Activated naive CD8-positive, alpha-beta T cell treated with anti-CD3 and anti-CD28 coated beads, Interleukin-2, amount 10 ng/mL, durations not matched to agents 7 days and 5 days (primary cell): ENCODE measurements at regions not wholly inside any gene's neighbourhood (a gene's known extent, or its start where the extent isn't known, plus 50 kb on each side); places are given as distances from the start of the nearest gene placed in this dataset.

Source experiments
- ATAC-seq: fragments of 150-1000 bp; cut with Tn5 transposase; one replicate; pipeline ENCODE4 v1.10.0; 2021; ENCODE audit warnings: low read depth, moderate library complexity
- POLR2A ChIA-PET: fragments of 350-600 bp; sonication (Branson Sonifier 250); formaldehyde crosslinking; loops from one replicate; lab custom pipeline; 2021; ENCODE audit warnings: antibody characterized with exemption; lab: Charles Lee
- DNase-seq: peaks from one replicate; pipeline ENCODE4 v3.0.0; 2021
- H3K27ac Mint-ChIP-seq: one replicate; pipeline ENCODE4 v1.8.0; 2022; ENCODE audit warnings: mild to moderate bottlenecking, mixed read lengths
- H3K27me3 Mint-ChIP-seq: one replicate; pipeline ENCODE4 v1.8.0; 2022; ENCODE audit warnings: mild to moderate bottlenecking, moderate library complexity, mixed read lengths
- H3K36me3 Mint-ChIP-seq: one replicate; pipeline ENCODE4 v1.8.0; 2021; ENCODE audit warnings: mild to moderate bottlenecking, mixed read lengths
- H3K4me1 Mint-ChIP-seq: one replicate; pipeline ENCODE4 v1.8.0; 2021; ENCODE audit warnings: mixed read lengths
- H3K4me3 Mint-ChIP-seq: one replicate; pipeline ENCODE4 v1.8.0; 2022; ENCODE audit warnings: mild to moderate bottlenecking, moderate library complexity, mixed read lengths
- H3K9me3 Mint-ChIP-seq: one replicate; pipeline ENCODE4 v1.8.0; 2021; ENCODE audit warnings: mixed read lengths

- DNase-seq, result peak; percentile 58
- Mint-ChIP-seq H3K27me3 (no peaks in the 10 kb centered on the region), H3K36me3 (peaks cover 1% of the 10 kb centered on the region), H3K27ac (peak overlapping the region; percentile 97), H3K4me3 (peak overlapping the region; percentile 68), H3K4me1 (peaks cover 61% of the 10 kb centered on the region), H3K9me3 (no peaks in the 10 kb centered on the region)
- ATAC-seq, result peak; percentile 66
- POLR2A ChIA-PET, result interaction anchor here (0.6 to 5.6 kb wide), 24 partner anchors 10 to 189 kb away, joined by 3 to 53 read pairs (median 4); partner anchors contain the start of gene ZNF217
These were observed 157.4 kb upstream of the ZNF217 start for GRCh38 chr20:53750827-53751619.

DNA sequence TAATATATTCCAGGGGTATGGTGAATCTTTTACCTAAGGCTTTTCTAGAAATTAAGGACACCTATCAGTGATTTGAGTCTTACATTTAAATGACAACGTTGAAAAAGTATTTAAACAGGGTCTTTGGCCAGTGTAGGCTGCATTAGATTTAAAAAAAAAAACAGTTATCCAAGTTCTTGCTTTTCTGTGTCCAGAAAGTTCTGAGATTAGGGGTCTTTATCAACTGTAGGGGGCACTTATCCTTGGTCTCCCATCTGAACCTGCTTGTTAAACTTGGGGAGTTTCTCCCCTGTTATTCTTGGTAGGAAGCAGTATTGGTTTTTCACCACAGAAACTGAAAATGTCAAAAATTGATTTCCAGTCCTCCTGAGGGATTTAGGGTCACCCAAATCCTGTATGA is 155.9 kb upstream of the ZNF217 start:
- Mint-ChIP-seq H3K9me3 (no peaks in the 10 kb centered on the region), H3K27ac (peak overlapping the region; percentile 68), H3K4me1 (peaks cover 55% of the 10 kb centered on the region), H3K4me3 (peak overlapping the region; percentile 31), H3K27me3 (no peaks in the 10 kb centered on the region), H3K36me3 (peaks cover 1% of the 10 kb centered on the region)
- POLR2A ChIA-PET, result interaction anchor here (0.7 to 2.2 kb wide), 12 partner anchors 10 to 155 kb away, joined by 3 to 10 read pairs (median 6); partner anchors contain the start of gene ZNF217
- DNase-seq (no peak), ATAC-seq (no peak)

- Mint-ChIP-seq H3K4me1 (peaks cover 50% of the 10 kb centered on the region), H3K27me3 (no peaks in the 10 kb centered on the region), H3K27ac (peak overlapping the region; percentile 68), H3K36me3 (peaks cover under 1% of the 10 kb centered on the region), H3K9me3 (no peaks in the 10 kb centered on the region), H3K4me3 (peak overlapping the region; percentile 31)
- peak; percentile 2 for ATAC-seq
- DNase-seq, result no peak
- POLR2A ChIA-PET, result interaction anchor here (0.7 to 2.2 kb wide), 13 partner anchors 9 to 155 kb away, joined by 3 to 10 read pairs (median 5); partner anchors contain the start of gene ZNF217
These were observed 155.3 kb upstream of the ZNF217 start for GRCh38 chr20:53748821-53749421.

- H3K4me1 Mint-ChIP-seq, result peaks cover 44% of the 10 kb centered on the region
- ATAC-seq, result no peak
- peak overlapping the region; percentile 68 for H3K27ac Mint-ChIP-seq
- no peaks in the 10 kb centered on the region for H3K36me3 Mint-ChIP-seq
- DNase-seq, result no peak
- no peaks in the 10 kb centered on the region for H3K27me3 Mint-ChIP-seq
- H3K9me3 Mint-ChIP-seq, result no peaks in the 10 kb centered on the region
- POLR2A ChIA-PET, result interaction anchor here (1.1 to 2.2 kb wide), 5 partner anchors 11 to 151 kb away, joined by 3 to 10 read pairs (median 6); no protein-coding TSS in a partner anchor
- H3K4me3 Mint-ChIP-seq, result no peak overlapping the region
These were observed 154.5 kb upstream of the ZNF217 start for GRCh38 chr20:53748176-53748575.

GRCh38 chr20:53743607-53744260 is 150.1 kb upstream of the ZNF217 start:
- Mint-ChIP-seq H3K27me3 (no peaks in the 10 kb centered on the region), H3K9me3 (no peaks in the 10 kb centered on the region), H3K4me3 (no peak overlapping the region), H3K4me1 (peaks cover 37% of the 10 kb centered on the region), H3K27ac (peak overlapping the region; percentile 55), H3K36me3 (no peaks in the 10 kb centered on the region)
- no peak for DNase-seq
- POLR2A ChIA-PET, result no interaction called here
- ATAC-seq, result no peak

DNA sequence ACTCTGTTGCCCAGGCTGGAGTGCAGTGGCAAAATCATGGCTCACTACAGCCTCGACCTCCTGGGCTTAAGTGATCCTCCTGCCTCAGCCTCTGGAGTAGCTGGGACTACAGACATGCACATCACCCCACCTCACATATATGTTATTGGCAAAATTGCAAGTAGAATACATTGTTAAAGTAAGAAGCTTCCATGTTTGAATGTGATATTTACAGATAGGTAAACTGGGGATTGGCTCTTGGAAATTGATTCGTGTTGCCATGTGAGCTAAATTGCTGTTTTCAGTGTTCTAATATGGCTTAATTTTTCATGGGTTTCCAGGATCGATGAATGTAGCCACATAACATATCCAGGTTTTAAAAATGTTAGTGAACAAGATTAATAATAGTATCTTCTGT is 149.0 kb upstream of the ZNF217 start:
- no peak for ATAC-seq
- Mint-ChIP-seq H3K27ac (no peak overlapping the region), H3K9me3 (no peaks in the 10 kb centered on the region), H3K4me3 (no peak overlapping the region), H3K36me3 (no peaks in the 10 kb centered on the region), H3K4me1 (peaks cover 32% of the 10 kb centered on the region), H3K27me3 (no peaks in the 10 kb centered on the region)
- no peak for DNase-seq
- POLR2A ChIA-PET, result no interaction called here

GRCh38 chr20:53741726-53742028 is 148.0 kb upstream of the ZNF217 start:
- no peaks in the 10 kb centered on the region for H3K27me3 Mint-ChIP-seq
- H3K4me3 Mint-ChIP-seq, result peak overlapping the region; percentile 28
- ATAC-seq (no peak), DNase-seq (no peak)
- H3K4me1 Mint-ChIP-seq, result peaks cover 38% of the 10 kb centered on the region
- H3K9me3 Mint-ChIP-seq, result no peaks in the 10 kb centered on the region
- H3K27ac Mint-ChIP-seq, result no peak overlapping the region
- H3K36me3 Mint-ChIP-seq, result no peaks in the 10 kb centered on the region
- POLR2A ChIA-PET, result interaction anchor here (0.7 to 1.1 kb wide), 3 partner anchors 13 to 137 kb away, joined by 3 to 8 read pairs (median 4); no protein-coding TSS in a partner anchor

DNA sequence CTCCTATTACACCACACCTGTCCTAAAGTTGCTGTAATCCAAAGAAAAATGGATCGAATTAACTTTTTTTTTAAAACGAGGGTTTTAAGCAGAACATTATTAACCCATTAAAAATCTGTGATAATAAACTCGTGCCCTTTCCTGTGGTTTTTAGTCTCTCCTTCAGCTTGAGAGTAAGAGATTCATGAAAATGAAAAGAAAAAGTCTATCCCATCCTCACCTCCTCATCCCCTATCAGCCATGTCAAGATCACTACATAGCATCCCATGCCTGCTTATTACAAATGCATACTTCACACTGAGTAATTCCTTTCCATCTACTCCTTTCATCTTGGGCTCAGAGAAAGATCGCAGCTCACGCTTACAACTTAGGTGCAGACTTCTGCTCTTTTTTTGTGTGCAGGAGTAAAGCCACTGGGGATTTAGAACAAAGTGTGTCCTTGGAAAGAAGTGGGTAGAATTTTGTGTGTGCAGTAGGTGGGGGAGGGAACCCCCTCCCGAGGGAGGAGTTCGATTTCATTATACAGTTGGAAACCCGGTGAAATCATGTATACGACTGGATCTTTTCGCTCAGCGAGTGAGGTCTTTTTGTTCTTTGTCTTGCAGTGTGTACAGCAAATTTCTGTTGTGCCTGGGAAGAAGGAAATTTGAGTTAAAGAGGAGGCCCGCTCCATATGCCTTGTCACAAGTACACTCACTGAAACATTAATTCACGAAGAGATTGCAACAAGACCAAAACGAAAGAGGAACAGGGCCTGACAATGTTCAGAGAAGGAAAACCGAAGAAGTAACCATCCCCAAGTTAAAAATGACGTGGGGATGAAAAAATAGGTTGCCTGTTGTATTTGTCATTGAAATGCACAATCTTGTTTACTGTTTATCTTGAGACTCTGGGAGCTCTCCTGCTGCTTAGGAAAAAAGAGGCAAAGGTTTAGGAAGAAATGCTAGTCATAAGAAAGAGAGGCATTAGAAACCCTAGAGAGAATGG is 146.5 kb upstream of the ZNF217 start:
- Mint-ChIP-seq H3K9me3 (no peaks in the 10 kb centered on the region), H3K4me3 (peak overlapping the region; percentile 79), H3K27me3 (no peaks in the 10 kb centered on the region), H3K27ac (peak overlapping the region; percentile 88), H3K36me3 (no peaks in the 10 kb centered on the region), H3K4me1 (peaks cover 48% of the 10 kb centered on the region)
- no peak for DNase-seq
- POLR2A ChIA-PET, result interaction anchor here (0.6 to 2.1 kb wide), 9 partner anchors 9 to 145 kb away, joined by 3 to 8 read pairs (median 6); no protein-coding TSS in a partner anchor
- ATAC-seq, result peak; percentile 62

DNA sequence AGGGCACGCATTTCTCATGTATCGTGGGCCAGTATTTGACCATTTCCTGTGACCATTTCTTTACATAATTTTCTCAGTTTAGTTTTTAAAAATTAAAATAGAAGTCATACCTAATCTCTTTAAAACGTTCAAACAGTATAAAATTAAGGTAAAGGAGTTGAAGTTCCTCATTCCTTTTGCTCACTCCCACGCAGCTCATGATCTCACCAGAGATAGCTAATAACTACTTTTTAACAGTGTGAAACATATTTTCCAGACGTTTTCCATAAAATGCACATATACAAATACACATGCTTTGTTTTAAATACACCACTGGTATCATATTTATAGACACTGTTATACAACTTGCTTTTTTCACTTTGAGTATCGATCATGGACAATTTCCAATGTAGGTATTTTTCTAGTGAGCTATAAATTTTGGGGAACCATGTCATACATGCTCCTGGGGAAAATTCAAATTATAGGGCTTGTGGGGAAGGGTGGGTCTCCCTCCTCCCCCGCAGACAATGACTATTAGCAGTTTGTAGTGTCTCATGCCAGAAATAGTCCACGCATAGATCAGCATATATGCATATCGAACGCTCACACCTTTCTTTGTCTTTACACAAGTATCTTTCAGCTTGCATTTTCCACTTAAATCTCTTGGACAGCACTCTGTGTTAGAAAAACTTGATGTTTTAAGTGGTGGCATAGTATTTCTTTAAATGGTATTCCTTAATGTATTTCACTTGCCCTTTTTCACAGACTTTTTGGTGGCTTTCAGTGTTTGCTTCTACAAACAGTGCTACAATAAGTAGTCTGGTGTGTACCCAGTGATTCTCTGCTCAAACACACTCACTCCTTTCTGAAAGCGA is 145.5 kb upstream of the ZNF217 start:
- H3K36me3 Mint-ChIP-seq, result no peaks in the 10 kb centered on the region
- H3K27me3 Mint-ChIP-seq, result no peaks in the 10 kb centered on the region
- DNase-seq, result no peak
- H3K4me3 Mint-ChIP-seq, result peak overlapping the region; percentile 79
- peaks cover 45% of the 10 kb centered on the region for H3K4me1 Mint-ChIP-seq
- POLR2A ChIA-PET, result interaction anchor here (0.6 to 2.1 kb wide), 10 partner anchors 9 to 145 kb away, joined by 3 to 8 read pairs (median 6); no protein-coding TSS in a partner anchor
- H3K27ac Mint-ChIP-seq, result peak overlapping the region; percentile 88
- no peak for ATAC-seq
- H3K9me3 Mint-ChIP-seq, result no peaks in the 10 kb centered on the region

- DNase-seq, result no peak
- H3K27ac Mint-ChIP-seq, result no peak overlapping the region
These were observed 144.7 kb upstream of the ZNF217 start for GRCh38 chr20:53738039-53738944.

More at GRCh38 chr20:53738039-53738944, 144.7 kb upstream of the ZNF217 start:
- no peak overlapping the region for H3K4me3 Mint-ChIP-seq
- H3K36me3 Mint-ChIP-seq, result peaks cover 1% of the 10 kb centered on the region
- POLR2A ChIA-PET, result interaction anchor here (0.9 to 2.1 kb wide), 5 partner anchors 9 to 96 kb away, joined by 3 to 6 read pairs (median 6); no protein-coding TSS in a partner anchor
- H3K27me3 Mint-ChIP-seq, result no peaks in the 10 kb centered on the region
- ATAC-seq, result no peak
- peaks cover 47% of the 10 kb centered on the region for H3K4me1 Mint-ChIP-seq
- H3K9me3 Mint-ChIP-seq, result no peaks in the 10 kb centered on the region
